NK-92 treated with Interleukin-12 subunit alpha and Interleukin-12 subunit beta, amount 100 ng/mL, for 24 hours (cell line): ENCODE measurements at regions not wholly inside any gene's neighbourhood (a gene's known extent, or its start where the extent isn't known, plus 50 kb on each side); places are given as distances from the start of the nearest gene placed in this dataset.

Source experiments
- DNase-seq: peaks from one replicate; lab custom pipeline; 2025; lab: John Stamatoyannopoulos, UW

DNA sequence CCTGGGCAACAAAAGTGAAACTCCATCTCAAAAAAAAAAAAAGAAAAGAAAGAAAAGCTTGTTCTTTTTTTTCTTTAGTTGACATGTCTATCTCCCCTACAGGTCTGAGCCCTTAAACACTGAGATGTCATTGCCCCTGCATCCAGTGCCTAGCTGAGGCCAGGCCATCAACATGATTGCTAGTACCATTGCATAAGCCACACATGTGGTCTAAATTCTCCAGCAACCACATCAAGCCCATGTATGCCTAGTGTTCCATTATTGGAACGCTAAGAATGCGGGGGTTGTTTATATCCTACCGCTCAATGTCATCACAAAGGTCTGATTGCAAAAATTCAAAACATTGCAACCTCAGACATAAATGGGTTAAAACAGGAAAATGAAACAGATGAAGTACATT, 62.7 kb downstream of the NPTX2 start:
- no peak for DNase-seq

DNA sequence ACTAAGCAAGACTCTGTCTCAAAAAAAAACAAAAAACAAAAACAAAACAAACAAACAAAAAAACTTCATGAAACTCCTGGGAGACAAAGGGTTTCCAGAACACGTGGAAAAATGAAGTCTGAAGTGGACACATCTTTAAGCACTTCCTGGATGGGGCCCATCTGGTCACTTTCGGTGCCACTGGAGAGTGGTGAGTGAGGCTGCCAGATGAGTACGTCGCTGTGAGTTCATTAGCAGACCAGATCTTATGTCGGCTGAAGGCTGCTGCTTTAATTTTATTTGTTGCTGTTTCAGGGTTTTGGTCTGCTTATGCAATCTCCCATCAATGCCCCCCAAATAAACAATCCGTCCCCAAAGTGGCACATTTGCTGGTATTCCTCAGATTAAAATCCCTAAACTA, 64.4 kb downstream of the NPTX2 start:
- no peak for DNase-seq

DNA sequence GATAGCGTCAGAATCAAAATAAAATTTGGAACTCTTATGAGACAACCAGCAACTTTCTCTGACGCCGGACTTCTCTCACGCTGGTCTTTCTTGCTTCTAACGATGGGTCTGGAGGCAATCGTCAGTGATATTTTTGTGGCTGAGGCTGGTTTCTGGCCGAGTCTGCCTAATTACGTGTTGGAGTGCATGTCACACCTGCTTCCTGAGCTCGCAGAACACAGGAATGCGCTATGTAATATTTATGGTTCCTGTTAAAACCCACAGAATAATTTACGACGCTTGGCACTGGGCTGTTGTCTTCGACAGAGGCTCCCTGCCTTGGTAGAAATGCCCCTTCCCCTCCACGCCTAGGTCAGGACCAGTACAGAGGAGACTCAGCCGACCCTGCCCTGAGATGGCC, 64.9 kb downstream of the NPTX2 start:
- no peak for DNase-seq

DNA sequence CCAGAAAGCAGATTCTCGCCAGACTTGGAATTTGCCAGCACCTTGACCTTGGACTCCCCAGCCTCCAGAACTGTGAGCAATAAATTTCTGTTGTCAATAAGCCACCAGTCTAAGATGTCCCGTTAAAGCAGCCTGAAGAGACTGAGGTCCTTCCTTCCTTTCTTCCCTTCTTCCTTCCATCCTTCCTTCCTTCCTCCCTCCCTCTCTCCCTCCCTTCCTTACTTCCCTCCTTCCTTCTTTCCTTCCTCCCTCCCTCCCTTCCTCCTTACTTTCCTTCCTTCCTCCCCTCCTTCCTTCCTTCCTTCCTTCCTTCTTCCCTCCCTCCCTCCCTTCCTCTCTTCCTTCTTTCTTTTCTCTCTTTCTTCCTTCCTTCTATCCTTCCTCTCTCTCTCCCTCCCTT, 66.4 kb downstream of the NPTX2 start:
- no peak for DNase-seq

DNA sequence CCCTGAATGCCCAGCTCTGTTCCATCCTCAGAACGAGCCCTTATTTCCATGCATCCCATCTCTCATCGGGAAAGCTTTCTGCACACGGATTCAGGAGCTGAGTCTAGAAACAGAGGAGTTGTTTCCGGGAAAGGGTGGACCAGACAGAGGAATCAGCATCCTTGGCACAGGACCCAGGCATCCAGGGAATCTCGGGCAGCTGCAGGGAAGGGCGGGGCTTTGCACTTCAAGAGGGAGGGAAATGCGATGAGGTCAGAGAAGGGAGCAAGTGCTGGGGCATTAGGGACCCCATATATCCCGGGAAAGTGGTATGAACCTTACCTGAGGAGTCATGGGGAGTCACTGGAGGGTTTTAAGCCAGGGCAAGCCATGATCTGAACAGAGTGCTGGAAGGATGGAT, 68.5 kb downstream of the NPTX2 start:
- no peak for DNase-seq

DNA sequence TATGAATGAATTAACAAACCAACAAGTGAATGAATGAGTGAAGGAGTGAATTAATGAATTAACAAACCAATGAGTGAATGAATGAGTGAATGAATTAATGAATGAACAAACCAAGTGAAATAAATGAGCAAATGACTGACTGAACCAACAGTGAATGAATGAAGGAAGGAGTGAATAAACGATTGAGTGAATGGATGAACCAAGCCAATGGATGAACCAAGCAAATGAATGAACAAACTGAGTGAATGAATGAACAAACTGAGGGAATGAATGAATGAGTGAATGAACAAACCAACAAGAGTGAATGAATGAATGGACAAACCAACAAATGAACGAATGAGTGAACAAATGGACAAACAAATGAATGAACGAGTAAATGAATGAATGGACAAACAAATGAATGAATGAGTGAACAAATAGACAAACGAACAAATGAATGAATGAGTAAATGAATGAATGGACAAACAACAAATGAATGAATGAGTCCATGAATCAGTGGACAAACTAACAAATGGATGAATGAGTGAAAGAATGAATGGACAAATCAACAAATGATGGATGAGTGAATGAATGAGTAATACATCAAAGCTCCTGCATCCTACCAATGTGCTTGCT, 69.5 kb downstream of the NPTX2 start:
- no peak for DNase-seq

DNA sequence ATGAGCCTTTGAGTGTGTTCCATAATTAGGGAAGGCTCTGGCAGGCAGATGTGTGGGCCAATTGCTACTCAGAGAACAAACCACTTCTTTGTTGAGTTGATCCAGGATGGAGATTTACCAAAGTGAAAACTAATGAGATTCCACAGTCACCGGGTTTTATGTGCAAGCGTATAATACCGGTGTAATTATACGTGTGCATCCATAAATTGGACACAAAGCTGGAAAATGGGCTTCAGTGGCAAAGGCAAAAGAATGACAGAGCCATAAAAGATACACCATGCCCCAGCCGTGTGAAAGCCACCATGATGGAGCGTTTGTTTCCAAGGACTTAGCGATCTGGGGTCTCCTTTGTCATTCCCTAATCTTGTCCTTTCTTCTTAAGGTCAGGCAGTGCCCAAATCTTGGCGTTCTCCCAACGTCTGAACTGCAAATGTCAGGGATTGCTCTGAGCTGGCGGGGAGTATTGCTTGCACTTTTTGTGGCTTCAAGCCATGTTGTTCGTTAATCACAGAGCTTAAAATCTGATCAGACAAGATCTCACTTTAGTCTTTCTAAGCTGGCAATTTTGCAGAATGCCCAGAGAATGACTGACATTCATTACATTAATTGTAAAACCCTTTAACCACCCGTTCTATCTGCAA, 70.1 kb downstream of the NPTX2 start:
- no peak for DNase-seq

DNA sequence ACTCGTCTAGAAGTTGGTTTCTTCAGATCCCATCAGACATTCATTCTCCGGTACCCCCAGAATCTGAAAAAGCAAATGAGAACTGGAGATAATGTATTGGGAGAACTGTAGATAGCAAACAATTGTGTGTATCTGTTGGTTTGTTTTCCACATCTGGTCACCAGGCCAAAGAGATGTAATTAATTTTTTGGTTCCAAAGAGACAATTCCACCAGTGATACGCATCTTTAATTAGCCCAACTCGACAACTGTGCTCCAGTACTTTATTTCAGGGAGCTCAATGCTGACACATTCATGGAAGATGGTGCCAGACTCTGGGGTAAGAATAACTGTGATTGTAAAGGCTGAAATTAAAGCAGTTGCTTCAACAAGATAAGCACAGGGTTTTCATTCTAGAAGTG, 74.5 kb downstream of the NPTX2 start:
- no peak for DNase-seq

DNA sequence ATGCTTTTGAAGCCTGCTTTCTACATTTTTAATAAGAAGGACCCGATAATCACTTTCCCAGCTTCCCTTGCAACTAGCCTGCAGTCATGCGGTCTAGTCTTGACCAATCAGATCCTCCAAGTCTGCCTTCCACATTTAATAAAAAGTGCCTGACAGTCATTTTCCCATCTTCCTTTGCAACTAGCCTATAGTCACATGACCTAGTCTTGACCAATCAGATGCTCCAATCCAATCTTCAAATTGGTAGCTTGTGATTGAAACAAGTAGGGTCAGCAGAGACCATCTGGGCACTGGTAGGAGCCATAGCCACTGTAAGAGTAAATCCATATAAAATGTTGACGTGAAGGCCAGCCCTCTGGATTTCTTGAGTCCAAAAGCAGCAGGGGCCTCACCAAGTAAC, 80.0 kb downstream of the NPTX2 start:
- no peak for DNase-seq

DNA sequence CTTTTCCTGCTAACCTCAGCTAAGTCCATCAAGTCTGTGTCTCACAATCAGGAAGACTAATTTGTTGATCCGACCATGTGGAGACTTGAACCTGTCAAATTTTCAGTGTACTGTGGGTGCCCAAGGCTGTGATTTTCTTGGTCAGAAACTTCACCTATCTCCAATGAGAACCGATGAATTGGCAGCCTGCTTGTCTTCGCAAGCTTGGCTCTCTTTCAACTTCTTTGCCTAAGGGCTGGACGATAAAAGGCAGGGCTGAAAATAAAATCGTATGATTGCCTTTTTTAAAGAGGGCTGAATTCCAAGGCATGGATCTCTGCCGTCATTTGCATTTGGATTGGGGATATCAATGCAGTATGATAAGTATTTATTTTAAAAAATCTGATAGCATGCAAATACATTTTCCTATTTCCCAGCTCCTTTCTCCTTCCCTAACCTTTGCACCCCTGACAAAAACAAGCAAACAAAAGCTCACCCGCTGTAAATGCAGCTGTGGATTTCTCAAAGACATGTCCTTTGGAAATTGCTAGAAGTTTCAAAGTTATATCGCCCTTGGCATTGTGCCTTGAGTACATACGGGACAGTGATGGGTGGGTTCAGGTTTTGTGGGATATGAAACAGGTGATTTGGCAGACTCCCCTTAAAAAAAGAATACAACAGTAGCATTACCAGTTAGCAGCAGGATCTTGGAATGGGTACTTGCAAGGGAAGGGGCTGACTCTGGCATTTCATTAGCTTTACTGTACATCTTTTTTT, 80.6 kb downstream of the NPTX2 start:
- no peak for DNase-seq

DNA sequence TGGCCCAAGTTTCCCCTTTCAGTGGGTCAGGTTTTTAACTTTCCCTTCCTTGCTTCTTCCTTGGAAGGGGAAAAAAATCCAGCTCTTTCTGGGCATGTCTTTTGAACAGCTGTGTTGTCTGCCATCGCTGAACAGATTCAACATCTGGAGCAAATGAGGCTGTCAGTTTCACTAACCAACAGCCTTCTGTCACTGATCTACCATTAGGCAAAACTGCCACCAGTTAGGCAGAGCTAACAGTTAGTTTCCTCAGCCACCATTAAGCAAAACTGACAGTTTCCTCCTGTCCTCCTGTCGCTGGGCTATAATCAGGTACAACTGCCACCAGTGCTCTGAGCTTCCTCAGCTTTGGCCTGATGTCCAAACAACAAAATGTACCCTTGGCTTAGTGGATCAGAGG, 81.9 kb downstream of the NPTX2 start:
- DNase-seq = no peak

DNA sequence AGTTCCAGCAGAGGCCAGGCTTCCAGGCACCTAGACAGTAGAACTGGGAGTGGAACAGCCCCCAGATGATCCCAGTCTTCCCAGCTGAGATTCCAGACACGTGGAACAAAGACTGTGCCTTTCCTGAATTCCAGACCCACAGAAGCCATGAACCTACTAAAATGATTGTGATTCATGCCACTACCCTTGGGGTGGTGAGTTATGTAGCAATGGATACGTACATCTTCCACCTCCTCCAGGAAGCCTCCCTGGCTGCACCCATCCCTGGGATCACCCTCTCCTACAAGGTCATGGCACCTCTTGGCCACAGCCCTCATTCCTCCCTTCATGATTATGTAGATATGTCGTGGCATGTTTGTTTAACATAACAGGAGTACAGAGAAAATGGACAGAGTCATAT, 83.4 kb downstream of the NPTX2 start:
- no peak for DNase-seq

DNA sequence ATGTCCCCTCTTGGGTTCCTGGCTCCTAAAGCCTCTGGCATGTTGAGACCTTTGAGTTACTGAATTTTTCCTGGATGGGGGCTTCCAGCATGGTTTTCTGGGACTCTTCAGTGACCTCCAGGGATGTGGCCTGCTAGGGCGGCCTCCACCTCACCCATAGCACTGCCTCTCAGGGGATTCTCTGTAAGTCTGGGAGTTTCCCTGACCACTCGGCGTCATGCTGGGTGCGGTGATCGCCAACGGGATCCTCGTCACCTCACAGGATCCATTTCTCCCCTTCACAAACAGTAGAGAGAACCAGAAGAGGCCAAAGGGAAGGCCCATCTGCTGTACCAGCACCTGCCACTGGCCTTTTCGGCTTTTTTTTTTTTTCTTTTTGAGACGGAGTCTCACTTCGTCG, 84.3 kb downstream of the NPTX2 start:
- no peak for DNase-seq

DNA sequence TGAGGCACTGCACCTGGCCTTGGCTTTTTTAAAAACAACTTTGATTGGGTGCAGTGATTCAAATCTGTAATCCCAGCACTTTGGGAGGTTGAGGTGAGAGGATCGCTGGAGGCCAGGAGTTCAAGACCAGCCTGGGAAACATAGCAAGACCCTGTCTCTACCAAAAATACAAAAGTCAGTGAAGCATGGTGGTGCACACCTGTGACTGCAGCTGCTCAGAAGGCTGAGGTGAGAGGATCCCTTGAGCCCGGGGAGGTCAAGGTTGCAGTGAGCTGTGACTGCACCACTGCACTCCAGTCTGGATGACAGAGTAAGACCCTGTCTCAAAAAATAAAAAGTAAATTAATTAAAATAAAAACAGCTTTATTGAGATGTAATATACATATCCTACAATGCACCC, 84.9 kb downstream of the NPTX2 start:
- DNase-seq = no peak

DNA sequence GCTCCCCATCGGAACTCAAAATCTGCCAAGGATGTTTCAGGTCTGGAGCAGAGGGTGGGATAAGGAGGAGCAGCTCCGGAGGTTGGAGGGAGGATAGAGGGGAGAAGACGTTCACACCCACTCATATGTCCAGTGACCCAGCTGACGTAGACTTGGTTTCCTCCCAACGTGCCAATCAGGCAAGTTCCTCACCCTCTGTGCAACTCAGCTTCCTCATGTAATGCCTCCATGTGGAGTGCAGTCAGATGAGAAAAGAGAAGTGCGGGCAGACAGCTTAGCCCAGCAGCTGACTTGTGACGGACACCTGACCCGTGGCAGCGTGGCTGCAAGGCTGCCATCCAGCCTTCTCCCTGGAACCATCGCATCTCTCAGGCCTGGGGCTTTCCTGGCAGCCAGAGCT, 86.8 kb downstream of the NPTX2 start:
- no peak for DNase-seq

DNA sequence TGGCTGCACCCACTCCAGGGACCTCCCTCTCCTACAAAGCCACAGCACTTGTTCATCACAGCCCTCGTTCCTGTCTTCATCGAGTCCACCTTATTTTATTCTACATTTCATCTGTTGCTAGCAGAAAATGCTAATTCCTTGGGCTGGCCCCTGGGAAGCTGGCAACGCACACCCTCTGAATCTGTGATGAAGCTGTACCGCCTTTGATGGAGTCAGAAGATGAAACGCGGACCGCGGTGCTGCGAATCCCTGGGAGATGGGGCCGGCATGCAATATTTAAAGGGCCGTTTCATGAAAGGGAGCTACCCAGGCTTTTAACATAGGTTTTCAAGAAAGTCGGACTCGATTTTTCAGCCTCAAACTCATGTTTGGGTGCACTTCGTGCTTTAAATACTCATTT, 88.5 kb downstream of the NPTX2 start:
- DNase-seq = no peak

DNA sequence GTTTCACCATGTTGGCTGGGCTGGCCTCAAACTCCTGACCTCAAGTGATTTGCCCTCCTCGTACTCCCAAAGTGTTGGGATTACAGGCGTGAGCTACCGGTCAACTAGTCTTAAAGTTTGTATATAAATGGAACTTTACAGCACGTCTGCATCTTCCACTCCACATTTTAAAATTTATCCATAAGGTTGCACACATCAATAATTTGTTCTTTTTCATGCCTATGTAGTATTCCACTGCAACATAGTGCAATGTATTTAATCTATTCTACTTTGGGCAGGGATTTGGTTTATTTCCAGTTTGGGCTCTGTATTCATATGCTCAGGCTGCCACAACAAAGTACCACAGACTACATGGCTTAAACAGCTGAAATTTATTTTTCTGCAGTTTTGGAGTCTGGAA, 90.0 kb downstream of the NPTX2 start:
- DNase-seq = no peak

DNA sequence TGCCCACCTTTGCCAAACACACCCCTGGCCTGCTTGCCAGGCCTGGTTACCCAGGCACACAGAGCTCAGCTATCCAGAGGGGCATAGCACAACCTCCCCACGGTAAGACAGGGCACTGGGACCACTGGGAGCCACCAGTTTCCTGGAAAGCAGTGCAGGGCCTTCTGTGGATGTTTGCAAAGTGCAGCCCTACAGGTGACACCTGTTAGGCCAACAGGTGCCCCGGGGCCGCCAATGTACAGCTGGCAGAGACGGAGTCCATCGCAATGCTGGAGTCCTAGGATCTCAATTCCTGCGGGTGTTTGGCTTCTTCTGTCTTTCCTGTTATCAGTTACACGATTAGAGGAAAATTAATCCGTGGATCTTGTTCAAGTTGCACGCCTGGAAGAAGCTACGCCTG, 94.9 kb downstream of the NPTX2 start:
- no peak for DNase-seq

DNA sequence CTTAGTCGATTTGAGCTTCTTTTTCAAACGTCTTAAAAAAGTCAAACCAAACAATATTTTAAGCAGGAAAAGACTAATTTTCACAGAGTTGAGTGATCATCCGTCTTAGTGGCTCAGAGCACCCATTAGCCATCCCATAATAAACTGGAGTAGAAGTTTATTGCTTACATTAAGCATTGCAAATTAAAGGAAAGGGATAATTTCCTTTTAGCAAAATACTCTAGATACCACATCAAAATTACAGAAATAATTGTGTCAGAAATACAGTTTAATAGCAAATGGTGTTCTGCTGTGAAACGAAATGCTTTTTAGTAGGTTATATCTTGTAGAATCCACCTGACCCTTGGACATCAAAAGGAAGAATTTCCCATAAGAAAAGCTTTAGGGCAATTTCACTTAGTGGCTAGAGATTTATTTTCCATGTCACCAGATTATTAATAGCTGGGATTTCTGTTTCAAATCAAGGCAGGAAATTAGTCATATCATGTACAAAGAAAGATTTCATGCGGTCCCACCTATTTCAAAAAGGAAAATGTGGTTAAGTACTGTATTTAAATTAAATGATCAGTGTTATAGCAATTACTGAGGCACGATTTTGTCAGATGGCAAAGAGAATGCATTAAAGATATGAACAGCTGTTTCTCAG, 96.2 kb downstream of the NPTX2 start:
- no peak for DNase-seq

DNA sequence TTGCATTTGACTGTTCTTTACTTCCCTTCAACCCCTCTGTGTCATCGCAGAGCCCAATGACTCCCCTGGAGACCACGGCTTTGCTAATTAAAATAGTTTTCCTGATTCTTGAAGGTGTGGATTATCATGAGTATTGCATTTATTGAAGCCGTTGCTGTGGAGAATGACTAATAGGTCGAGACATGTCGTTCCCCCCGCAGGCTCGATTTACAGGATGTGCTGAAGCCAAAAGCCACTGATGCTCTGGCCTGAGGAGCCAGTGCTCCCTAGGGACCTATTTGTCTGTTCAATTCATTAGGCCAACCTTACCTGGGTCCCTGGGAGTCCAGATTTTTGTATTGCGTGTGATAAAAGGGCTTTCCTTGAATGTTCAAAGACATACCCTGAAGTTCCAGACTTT, 102.3 kb downstream of the NPTX2 start:
- DNase-seq = no peak

DNA sequence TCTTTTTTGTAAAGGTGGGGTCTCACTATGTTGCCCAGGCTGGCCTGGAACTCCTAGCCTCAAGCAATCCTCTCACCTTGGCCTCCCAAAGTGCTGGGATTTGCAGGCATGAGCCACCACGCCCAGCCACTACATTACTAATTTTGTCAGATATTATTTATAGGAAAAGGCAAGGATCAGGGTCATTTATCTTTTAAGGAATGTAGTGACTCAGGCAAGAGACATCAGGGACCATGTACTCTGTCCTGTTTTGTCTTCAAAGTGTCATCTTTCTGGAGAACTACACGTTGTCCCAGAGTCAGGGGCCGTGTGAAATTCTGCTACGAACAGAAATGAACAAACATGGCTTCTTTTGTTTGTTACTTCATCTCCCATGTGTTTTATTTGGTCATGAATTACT, 105.3 kb downstream of the NPTX2 start:
- no peak for DNase-seq

DNA sequence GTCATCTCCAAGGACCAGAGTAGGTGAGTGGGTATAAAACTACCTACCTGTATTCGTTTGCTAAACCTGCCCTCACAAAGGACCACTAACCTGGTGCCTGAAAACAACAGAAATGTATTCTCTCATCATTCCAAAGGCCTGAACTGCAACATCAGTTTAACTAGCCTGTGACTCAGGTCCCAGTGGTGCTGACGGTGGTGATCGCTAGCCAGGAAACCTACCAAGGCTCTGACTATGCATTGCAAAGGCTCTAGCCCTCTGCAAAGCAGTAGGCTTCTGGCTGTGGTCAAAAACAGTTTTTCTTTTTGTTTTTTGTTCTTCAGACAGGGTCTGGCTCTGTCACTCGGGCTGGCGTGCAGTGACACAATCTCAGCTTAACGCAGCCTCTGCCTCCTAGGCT, 107.5 kb downstream of the NPTX2 start:
- no peak for DNase-seq

DNA sequence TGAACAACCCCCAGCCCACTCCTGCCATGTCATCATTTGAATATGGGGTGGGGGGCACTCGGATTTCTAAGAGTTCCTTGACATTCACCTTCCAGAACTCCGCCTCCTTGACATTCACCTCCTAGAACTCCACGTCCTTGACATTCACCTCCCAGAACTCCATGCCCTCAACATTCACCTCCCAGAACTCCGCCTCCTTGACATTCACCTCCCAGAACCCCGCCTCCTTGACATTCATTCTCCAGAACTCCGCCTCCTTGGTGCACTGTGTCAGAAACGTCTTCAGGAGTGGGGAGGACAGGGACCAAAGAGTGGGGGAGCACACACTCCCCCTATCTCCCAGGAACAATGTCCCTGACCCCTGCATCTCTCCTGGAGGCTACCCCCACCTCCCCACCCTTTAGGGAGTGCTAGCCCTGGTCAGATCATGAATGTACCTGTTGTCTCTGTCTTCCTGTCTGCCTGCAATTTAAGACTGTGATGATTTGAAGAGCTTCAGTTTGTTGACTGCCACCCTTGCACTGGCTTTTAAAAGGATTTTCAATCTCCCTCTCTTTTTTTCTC, 110.1 kb downstream of the NPTX2 start:
- no peak for DNase-seq
